Activated naive CD4-positive, alpha-beta T cell treated with anti-CD3 and anti-CD28 coated beads for 36 hours (primary cell): ENCODE measurements at regions not wholly inside any gene's neighbourhood (a gene's known extent, or its start where the extent isn't known, plus 50 kb on each side); places are given as distances from the start of the nearest gene placed in this dataset.

ENCODE experiments used
- CTCF ChIA-PET: fragments of 350-600 bp; sonication (Branson Sonifier 250); formaldehyde crosslinking; loops from one replicate; lab custom pipeline; 2021; ENCODE audit warnings: antibody characterized with exemption; lab: Charles Lee
- DNase-seq: peaks from one replicate; pipeline ENCODE4 v3.0.0-alpha.2; 2020
- H3K27ac Mint-ChIP-seq: one replicate; pipeline ENCODE4 v1.8.0; 2021; ENCODE audit warnings: mild to moderate bottlenecking, mixed read lengths
- H3K27me3 Mint-ChIP-seq: one replicate; pipeline ENCODE4 v1.8.0; 2021; ENCODE audit warnings: low read depth, mixed read lengths
- H3K36me3 Mint-ChIP-seq: one replicate; pipeline ENCODE4 v1.8.0; 2021; ENCODE audit warnings: low read depth, mixed read lengths
- H3K4me1 Mint-ChIP-seq: one replicate; pipeline ENCODE4 v1.8.0; 2021; ENCODE audit warnings: low read depth, mixed read lengths
- H3K4me3 Mint-ChIP-seq: one replicate; pipeline ENCODE4 v1.8.0; 2021; ENCODE audit warnings: mild to moderate bottlenecking, moderate library complexity, mixed read lengths
- H3K9me3 Mint-ChIP-seq: one replicate; pipeline ENCODE4 v1.8.0; 2021; ENCODE audit warnings: mixed read lengths
- intact Hi-C: fragments of 100-400 bp; cut with micrococcal nuclease; formaldehyde crosslinking; loops from one replicate; pipeline ENCODE4 v1.15.1; 2023

- no peak overlapping the region for H3K4me3 Mint-ChIP-seq
- peaks cover 5% of the 10 kb centered on the region for H3K27me3 Mint-ChIP-seq
- CTCF ChIA-PET, result no interaction called here
- H3K9me3 Mint-ChIP-seq, result no peaks in the 10 kb centered on the region
- intact Hi-C loops, result no loop called here
- H3K4me1 Mint-ChIP-seq, result no peaks in the 10 kb centered on the region
- no peak for DNase-seq
- H3K27ac Mint-ChIP-seq, result no peak overlapping the region
- H3K36me3 Mint-ChIP-seq, result no peaks in the 10 kb centered on the region
These were observed 185.1 kb upstream of the NEBL start for GRCh38 chr10:21082206-21082605.

GRCh38 chr10:21080261-21080660 is 183.2 kb upstream of the NEBL start:
- intact Hi-C loops, result no loop called here
- CTCF ChIA-PET, result interaction anchor here (0.6 kb wide), 2 partner anchors 55 to 400 kb away, joined by 3 to 5 read pairs; no protein-coding TSS in a partner anchor
- no peaks in the 10 kb centered on the region for H3K4me1 Mint-ChIP-seq

DNA sequence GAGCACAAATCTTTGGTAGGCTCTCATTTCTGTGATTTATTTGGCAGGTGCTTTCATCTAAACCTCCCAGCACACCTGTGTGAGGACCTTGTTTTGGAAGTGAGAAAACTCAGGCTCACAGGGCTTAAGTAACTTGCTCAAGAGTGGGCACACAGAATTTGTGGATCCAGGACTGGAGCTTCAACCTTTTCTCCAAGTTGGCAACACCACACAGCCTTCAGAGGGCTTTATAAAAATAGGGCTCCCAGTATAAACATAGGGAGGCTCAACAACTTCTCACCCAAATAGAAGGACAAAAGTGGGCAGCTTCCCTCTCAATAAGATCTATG is 182.2 kb upstream of the NEBL start:
- H3K9me3 Mint-ChIP-seq, result no peaks in the 10 kb centered on the region
- no peaks in the 10 kb centered on the region for H3K4me1 Mint-ChIP-seq
- intact Hi-C loops, result loop anchor here (2.0 kb wide), 2 partner anchors 192 to 416 kb away; no protein-coding TSS in a partner anchor
- H3K4me3 Mint-ChIP-seq, result no peak overlapping the region
- CTCF ChIA-PET, result interaction anchor here (0.9 kb wide), 1 partner anchor 299 kb away, joined by 3 read pairs; no protein-coding TSS in a partner anchor
- no peak overlapping the region for H3K27ac Mint-ChIP-seq
- peaks cover 5% of the 10 kb centered on the region for H3K27me3 Mint-ChIP-seq
- H3K36me3 Mint-ChIP-seq, result no peaks in the 10 kb centered on the region
- DNase-seq, result no peak

More at GRCh38 chr10:21080261-21080660, 183.2 kb upstream of the NEBL start:
- H3K36me3 Mint-ChIP-seq, result no peaks in the 10 kb centered on the region
- peaks cover 5% of the 10 kb centered on the region for H3K27me3 Mint-ChIP-seq
- no peak overlapping the region for H3K4me3 Mint-ChIP-seq
- H3K9me3 Mint-ChIP-seq, result no peaks in the 10 kb centered on the region
- no peak for DNase-seq
- H3K27ac Mint-ChIP-seq, result no peak overlapping the region

- H3K4me3 Mint-ChIP-seq, result no peak overlapping the region
- H3K9me3 Mint-ChIP-seq, result no peaks in the 10 kb centered on the region
- peaks cover 5% of the 10 kb centered on the region for H3K27me3 Mint-ChIP-seq
- CTCF ChIA-PET, result interaction anchor here (0.7 to 0.9 kb wide), 2 partner anchors 180 to 300 kb away, joined by 3 read pairs; no protein-coding TSS in a partner anchor
- no peaks in the 10 kb centered on the region for H3K4me1 Mint-ChIP-seq
- intact Hi-C loops, result loop anchor here (1.0 to 2.0 kb wide), 3 partner anchors 192 to 875 kb away; no protein-coding TSS in a partner anchor
- H3K36me3 Mint-ChIP-seq, result no peaks in the 10 kb centered on the region
- no peak overlapping the region for H3K27ac Mint-ChIP-seq
- DNase-seq, result peak; percentile 54
These were observed 181.6 kb upstream of the NEBL start for GRCh38 chr10:21078410-21079329.

DNA sequence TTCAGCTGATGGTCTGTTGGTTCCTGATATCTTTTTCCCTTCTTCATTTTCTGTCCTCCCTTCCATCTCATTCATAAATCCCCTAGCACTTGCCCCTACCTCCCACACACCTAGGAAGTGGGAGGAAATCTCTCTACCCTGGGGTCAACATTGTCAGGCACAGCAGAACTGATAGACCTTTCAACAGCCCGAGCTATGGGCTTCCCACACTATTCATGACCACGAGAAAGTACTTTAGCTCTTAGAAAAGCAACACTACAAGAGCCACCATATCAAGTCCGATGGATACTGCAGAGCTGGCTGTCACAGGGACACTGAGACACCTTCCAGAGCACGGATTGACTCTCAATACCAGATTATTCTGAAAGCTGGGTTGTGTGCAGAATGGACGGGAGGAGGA is 180.6 kb upstream of the NEBL start:
- no peaks in the 10 kb centered on the region for H3K9me3 Mint-ChIP-seq
- H3K36me3 Mint-ChIP-seq, result no peaks in the 10 kb centered on the region
- H3K27me3 Mint-ChIP-seq, result peaks cover 5% of the 10 kb centered on the region
- intact Hi-C loops, result loop anchor here (1.0 to 2.0 kb wide), 3 partner anchors 193 to 876 kb away; no protein-coding TSS in a partner anchor
- H3K4me1 Mint-ChIP-seq, result no peaks in the 10 kb centered on the region
- H3K27ac Mint-ChIP-seq, result no peak overlapping the region
- CTCF ChIA-PET, result no interaction called here
- no peak overlapping the region for H3K4me3 Mint-ChIP-seq
- no peak for DNase-seq

DNA sequence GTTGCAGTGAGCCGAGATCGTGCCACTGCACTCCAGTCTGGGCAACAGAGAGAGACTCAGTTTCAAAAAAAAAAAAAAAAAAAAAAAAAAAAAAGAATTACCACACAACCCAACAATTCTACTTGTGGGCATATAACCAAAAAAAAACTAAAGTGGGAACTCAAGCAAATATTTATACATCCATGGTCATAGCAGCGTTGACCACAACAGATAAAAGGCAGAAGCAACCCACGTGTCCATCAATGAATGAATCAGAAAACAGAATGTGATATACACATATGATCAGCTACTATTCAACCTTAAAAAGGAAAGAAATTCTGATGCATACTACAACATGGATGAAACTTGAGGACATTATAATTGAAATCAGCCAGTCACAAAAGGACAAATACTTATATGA is 179.3 kb upstream of the NEBL start:
- H3K27me3 Mint-ChIP-seq, result peaks cover 7% of the 10 kb centered on the region
- H3K4me3 Mint-ChIP-seq, result no peak overlapping the region
- DNase-seq, result no peak
- CTCF ChIA-PET, result interaction anchor here (0.5 to 0.9 kb wide), 2 partner anchors 180 to 264 kb away, joined by 3 to 8 read pairs; no protein-coding TSS in a partner anchor
- no peaks in the 10 kb centered on the region for H3K36me3 Mint-ChIP-seq
- no peak overlapping the region for H3K27ac Mint-ChIP-seq
- no peaks in the 10 kb centered on the region for H3K4me1 Mint-ChIP-seq
- intact Hi-C loops, result no loop called here
- no peaks in the 10 kb centered on the region for H3K9me3 Mint-ChIP-seq

GRCh38 chr10:21075880-21076279 is 178.8 kb upstream of the NEBL start:
- CTCF ChIA-PET, result interaction anchor here (0.7 to 0.9 kb wide), 2 partner anchors 263 to 320 kb away, joined by 3 read pairs; no protein-coding TSS in a partner anchor
- H3K27ac Mint-ChIP-seq, result no peak overlapping the region
- no peak overlapping the region for H3K4me3 Mint-ChIP-seq
- no peaks in the 10 kb centered on the region for H3K4me1 Mint-ChIP-seq
- intact Hi-C loops, result no loop called here
- H3K27me3 Mint-ChIP-seq, result peaks cover 7% of the 10 kb centered on the region
- H3K9me3 Mint-ChIP-seq, result no peaks in the 10 kb centered on the region
- no peak for DNase-seq
- no peaks in the 10 kb centered on the region for H3K36me3 Mint-ChIP-seq

GRCh38 chr10:21071001-21071673 is 174.0 kb upstream of the NEBL start:
- DNase-seq, result no peak
- CTCF ChIA-PET, result interaction anchor here (0.6 kb wide), 1 partner anchor 73 kb away, joined by 3 read pairs; no protein-coding TSS in a partner anchor
- no peaks in the 10 kb centered on the region for H3K36me3 Mint-ChIP-seq
- no peak overlapping the region for H3K27ac Mint-ChIP-seq
- peaks cover 2% of the 10 kb centered on the region for H3K27me3 Mint-ChIP-seq
- no peaks in the 10 kb centered on the region for H3K4me1 Mint-ChIP-seq
- no peaks in the 10 kb centered on the region for H3K9me3 Mint-ChIP-seq
- no peak overlapping the region for H3K4me3 Mint-ChIP-seq
- intact Hi-C loops, result no loop called here

DNA sequence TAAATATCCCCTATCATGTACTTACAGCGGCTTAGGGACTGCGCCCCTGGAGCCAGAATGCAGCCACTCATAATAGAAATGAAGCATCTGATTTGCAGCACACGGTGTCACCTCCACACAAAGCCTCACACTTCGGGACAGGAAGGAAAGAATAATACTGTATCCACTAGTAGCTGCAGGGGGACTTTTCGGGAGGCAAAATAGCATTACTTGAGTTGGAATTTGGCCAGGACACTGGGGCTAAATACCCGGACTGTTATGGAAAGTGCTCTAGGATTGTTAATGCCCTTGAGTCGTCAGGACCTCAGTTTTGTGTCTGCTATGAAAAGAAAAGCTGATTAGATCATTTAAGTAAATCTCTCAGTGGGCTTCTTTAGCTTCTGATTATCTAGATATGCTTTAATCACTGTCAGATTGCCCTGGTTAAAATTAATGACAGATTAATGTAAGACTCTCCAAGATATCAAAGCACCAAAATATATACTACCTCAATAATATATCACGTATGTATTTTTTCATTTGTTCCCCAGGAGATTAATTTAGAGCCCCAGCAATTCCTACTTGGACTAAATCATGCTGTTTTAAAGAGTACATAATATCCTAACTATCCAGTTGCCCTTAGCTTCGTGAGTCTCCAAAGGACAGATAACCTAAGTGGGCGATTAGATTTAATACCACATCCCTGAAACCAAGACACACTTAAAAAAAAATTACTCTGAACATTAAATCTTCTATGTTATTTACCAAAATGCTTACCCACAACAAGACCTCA is 173.0 kb upstream of the NEBL start:
- Mint-ChIP-seq H3K36me3 (no peaks in the 10 kb centered on the region), H3K9me3 (no peaks in the 10 kb centered on the region), H3K4me1 (no peaks in the 10 kb centered on the region), H3K27me3 (peaks cover 5% of the 10 kb centered on the region), H3K27ac (no peak overlapping the region), H3K4me3 (no peak overlapping the region)
- DNase-seq, result no peak
- intact Hi-C loops, result no loop called here
- CTCF ChIA-PET, result interaction anchor here (0.6 kb wide), 1 partner anchor 74 kb away, joined by 3 read pairs; no protein-coding TSS in a partner anchor

DNA sequence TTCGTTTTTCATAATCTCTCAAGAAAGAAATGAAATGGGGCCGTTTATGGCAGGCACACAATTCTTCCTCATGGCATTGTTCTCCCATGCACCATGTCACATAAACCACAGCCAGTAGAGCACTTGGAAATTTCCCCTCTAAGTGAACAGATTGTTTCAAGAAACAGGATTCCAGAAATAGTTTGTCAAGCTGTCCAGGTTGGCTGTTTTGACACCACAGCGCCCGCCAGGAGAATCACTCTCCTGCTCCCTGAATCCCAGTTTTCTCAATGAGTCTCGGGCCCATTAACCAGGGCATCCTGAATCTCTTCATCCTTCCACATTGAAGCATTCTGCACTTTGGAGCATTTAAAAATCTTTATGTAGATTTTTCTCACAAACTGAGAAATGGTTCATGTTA is 172.2 kb upstream of the NEBL start:
- H3K9me3 Mint-ChIP-seq, result no peaks in the 10 kb centered on the region
- CTCF ChIA-PET, result no interaction called here
- H3K27me3 Mint-ChIP-seq, result peaks cover 5% of the 10 kb centered on the region
- no peak overlapping the region for H3K27ac Mint-ChIP-seq
- no peaks in the 10 kb centered on the region for H3K4me1 Mint-ChIP-seq
- no peak overlapping the region for H3K4me3 Mint-ChIP-seq
- intact Hi-C loops, result no loop called here
- no peak for DNase-seq
- no peaks in the 10 kb centered on the region for H3K36me3 Mint-ChIP-seq

- no peaks in the 10 kb centered on the region for H3K36me3 Mint-ChIP-seq
- CTCF ChIA-PET, result no interaction called here
- no peak for DNase-seq
These were observed 171.0 kb upstream of the NEBL start for GRCh38 chr10:21068026-21068656.

More at GRCh38 chr10:21068026-21068656, 171.0 kb upstream of the NEBL start:
- Mint-ChIP-seq H3K4me3 (no peak overlapping the region), H3K9me3 (no peaks in the 10 kb centered on the region), H3K27ac (no peak overlapping the region), H3K4me1 (no peaks in the 10 kb centered on the region), H3K27me3 (peaks cover 7% of the 10 kb centered on the region)
- intact Hi-C loops, result no loop called here
